Brain microvascular endothelial cell (primary cell): ENCODE measurements at regions not wholly inside any gene's neighbourhood (a gene's known extent, or its start where the extent isn't known, plus 50 kb on each side); places are given as distances from the start of the nearest gene placed in this dataset.
"Not testable (repeated sequence)": the region's sequence is repeated elsewhere in the genome, so short reads cannot be mapped to it uniquely, and the experiment has no call there.

ENCODE experiments used
- DNase-seq: peaks from one replicate; pipeline ENCODE4 v3.0.0-alpha.2; 2020
- H3K27ac ChIP-seq: fragments of 250-450 bp; sonication (Bioruptor Pico); 2 replicates; pipeline ENCODE4 v1.5.1; 2020; ENCODE audit warnings: mild to moderate bottlenecking, moderate library complexity
- H3K27me3 ChIP-seq: fragments of 250-450 bp; sonication (Bioruptor Pico); replicated peaks from 2 replicates; pipeline ENCODE4 v1.5.1; 2020; ENCODE audit warnings: mild to moderate bottlenecking
- H3K36me3 ChIP-seq: fragments of 250-450 bp; sonication (Bioruptor Pico); replicated peaks from 2 replicates; pipeline ENCODE4 v1.5.1; 2020; ENCODE audit warnings: mild to moderate bottlenecking
- H3K4me3 ChIP-seq: 2 replicates; pipeline ENCODE4 v1.5.1; 2011; ENCODE audit warnings: low read depth, mild to moderate bottlenecking, control low read depth, low read length, moderate library complexity
- in situ Hi-C: cut with HindIII; loops from 2 replicates; pipeline ENCODE4 v1.10.0; 2017; ENCODE audit warnings: low sequenced_read_pairs, low pct_ligation_motif_present
- TF ChIP-seq, protein P1 (sequence below): IDR thresholded peaks from 2 replicates; pipeline ENCODE4 v1.5.1; 2011; ENCODE audit warnings: low read depth, mild to moderate bottlenecking, moderate library complexity, low read length, control low read depth, inconsistent platforms; ENCODE audit errors: missing control alignments

DNA sequence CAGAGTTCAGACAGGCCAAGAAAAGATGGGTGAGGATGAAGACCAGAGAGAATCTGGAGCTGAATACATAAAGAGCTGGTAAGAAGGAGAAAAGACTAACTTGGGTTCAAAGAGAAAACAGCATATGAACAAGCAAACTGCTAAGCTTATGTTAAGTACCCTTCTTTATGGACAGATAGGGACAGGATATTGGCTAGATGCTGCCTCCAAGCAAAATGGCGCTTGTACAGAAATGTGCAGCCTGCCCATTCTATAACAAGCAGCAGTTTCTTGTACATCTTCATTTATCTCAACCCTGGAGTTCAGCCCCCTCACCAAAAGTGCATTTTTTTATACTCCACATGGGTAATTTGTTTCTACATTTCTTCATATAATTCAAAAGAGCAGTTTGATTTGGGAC is 184.5 kb downstream of the RMST start:
- TF ChIP-seq, protein P1, sequence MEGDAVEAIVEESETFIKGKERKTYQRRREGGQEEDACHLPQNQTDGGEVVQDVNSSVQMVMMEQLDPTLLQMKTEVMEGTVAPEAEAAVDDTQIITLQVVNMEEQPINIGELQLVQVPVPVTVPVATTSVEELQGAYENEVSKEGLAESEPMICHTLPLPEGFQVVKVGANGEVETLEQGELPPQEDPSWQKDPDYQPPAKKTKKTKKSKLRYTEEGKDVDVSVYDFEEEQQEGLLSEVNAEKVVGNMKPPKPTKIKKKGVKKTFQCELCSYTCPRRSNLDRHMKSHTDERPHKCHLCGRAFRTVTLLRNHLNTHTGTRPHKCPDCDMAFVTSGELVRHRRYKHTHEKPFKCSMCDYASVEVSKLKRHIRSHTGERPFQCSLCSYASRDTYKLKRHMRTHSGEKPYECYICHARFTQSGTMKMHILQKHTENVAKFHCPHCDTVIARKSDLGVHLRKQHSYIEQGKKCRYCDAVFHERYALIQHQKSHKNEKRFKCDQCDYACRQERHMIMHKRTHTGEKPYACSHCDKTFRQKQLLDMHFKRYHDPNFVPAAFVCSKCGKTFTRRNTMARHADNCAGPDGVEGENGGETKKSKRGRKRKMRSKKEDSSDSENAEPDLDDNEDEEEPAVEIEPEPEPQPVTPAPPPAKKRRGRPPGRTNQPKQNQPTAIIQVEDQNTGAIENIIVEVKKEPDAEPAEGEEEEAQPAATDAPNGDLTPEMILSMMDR, result no peak
- in situ Hi-C loops, result no loop called here
- Histone ChIP-seq H3K27me3 (no peaks in the 10 kb centered on the region), H3K27ac (no peak overlapping the region), H3K4me3 (no peak overlapping the region), H3K36me3 (no peaks in the 10 kb centered on the region)
- DNase-seq, result no peak

DNA sequence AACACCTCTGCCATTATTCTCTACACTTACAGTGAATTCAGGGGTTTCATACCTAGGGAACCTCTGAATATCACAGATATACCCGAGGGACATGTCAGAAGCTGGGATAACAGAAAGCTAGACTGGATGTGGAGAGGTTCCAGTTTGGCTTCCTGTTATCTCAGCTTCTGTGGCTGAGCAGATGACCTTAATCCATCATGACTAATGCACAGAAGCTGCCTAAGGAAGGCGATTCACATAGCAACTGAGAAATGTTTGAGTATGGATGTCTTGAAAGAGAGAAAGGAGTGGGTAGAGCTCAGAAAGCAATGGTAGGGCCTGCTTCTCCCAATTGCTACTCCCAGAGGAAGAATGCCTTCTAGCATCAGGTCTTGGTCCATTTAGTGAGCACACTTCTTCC is 187.6 kb downstream of the RMST start:
- H3K27me3 ChIP-seq, result no peaks in the 10 kb centered on the region
- no peak overlapping the region for H3K4me3 ChIP-seq
- DNase-seq, result no peak
- H3K36me3 ChIP-seq, result no peaks in the 10 kb centered on the region
- in situ Hi-C loops, result no loop called here
- TF ChIP-seq, protein P1, result no peak
- no peak overlapping the region for H3K27ac ChIP-seq

DNA sequence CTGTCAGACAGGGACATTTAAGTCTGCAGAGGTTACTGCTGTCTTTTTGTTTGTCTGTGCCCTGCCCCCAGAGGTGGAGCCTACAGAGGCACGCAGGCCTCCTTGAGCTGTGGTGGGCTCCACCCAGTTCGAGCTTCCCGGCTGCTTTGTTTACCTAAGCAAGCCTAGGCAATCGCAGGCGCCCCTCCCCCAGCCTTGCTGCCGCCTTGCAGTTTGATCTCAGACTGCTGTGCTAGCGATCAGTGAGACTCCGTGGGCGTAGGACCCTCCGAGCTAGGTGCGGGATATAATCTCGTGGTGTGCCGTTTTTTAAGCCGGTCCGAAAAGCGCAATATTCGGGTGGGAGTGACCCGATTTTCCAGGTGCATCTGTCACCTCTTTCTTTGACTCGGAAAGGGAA is 193.9 kb downstream of the RMST start:
- in situ Hi-C loops, H3K36me3 ChIP-seq, H3K4me3 ChIP-seq, H3K27me3 ChIP-seq, H3K27ac ChIP-seq, DNase-seq: not testable (repeated sequence)

DNA sequence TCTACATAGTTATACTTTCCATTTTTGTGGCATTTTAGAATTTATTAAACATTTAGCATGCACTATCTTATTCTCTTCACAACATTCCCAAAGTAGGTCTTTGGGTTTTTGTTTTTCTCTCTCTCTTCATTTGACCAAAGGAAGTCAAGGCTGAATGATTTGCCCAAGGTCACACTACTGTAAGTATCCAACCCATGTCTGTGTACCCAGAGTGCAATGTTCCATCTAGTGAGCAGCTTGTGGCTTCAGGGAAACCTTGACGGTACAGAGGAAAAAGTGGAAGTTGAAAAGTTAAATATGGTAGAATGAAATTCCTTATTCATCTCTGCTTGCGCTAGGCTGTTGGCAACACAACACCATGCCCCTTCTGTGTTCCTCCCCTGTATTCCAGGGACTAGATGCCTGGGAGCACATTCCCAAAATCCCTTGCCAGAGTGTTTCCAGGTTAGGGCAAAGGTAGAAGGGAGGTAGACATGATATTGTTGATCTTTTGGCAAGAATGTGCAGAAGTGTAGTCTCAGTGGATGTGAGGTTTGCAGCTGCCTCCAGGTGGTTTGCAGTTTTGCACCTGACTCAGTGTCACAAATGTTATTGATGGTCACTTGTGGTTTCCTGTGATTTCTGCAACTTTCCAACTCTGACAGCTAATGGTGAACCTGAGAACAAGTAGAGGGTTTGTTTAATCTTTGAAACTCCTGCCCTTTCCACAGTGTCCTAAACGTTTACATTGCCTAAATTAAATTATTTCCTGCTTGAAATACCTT is 196.7 kb downstream of the RMST start:
- Histone ChIP-seq H3K27me3 (no peaks in the 10 kb centered on the region), H3K36me3 (no peaks in the 10 kb centered on the region), H3K27ac (no peak overlapping the region), H3K4me3 (no peak overlapping the region)
- no peak for DNase-seq
- TF ChIP-seq, protein P1, result no peak
- in situ Hi-C loops, result no loop called here

DNA sequence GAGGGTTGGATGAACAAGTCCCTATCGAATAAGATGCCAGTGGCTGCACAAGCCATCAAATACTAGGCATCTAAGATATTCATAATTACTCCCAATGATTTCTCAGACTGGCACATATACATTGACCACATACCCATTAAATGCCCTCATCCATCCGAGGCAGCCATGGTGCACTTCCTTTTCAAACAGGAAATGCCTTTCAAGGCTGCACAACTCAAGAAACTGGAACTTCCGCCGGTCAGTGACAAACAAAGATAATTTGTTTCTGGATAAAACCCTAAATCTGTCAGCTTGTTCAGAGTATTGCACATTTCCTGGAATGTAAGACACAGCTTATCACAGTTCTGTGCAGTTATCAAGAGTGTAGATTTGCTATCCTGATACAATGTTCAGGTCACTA is 203.7 kb downstream of the RMST start:
- no peaks in the 10 kb centered on the region for H3K27me3 ChIP-seq
- no peaks in the 10 kb centered on the region for H3K36me3 ChIP-seq
- no peak overlapping the region for H3K27ac ChIP-seq
- TF ChIP-seq, protein P1, result no peak
- DNase-seq, result no peak
- in situ Hi-C loops, result no loop called here
- no peak overlapping the region for H3K4me3 ChIP-seq

DNA sequence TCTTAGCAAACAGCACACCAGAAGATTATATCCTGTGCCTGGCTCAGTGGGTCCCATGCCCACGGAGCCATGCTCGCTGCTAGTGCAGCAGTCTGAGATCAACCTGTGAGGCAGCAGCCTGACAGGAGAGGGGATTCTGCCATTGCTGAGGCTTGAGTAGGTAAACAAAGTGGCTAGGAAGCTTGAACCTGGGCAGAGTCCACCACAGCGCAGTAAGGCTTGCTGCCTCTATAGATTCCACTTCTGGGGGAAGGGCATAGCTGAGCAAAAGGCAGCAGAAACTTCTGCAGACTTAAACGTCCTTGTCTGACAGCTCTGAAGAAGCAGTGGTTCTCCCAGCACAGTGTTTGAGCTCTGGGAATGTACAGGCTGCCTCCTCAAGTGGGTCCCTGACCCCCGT is 210.3 kb downstream of the RMST start:
- TF ChIP-seq, protein P1, result no peak
- Histone ChIP-seq H3K27me3 (no peaks in the 10 kb centered on the region), H3K36me3 (no peaks in the 10 kb centered on the region), H3K4me3 (no peak overlapping the region), H3K27ac (no peak overlapping the region)
- no peak for DNase-seq
- in situ Hi-C loops, result no loop called here
